Thyroid gland (tissue), 4 donors: ENCODE measurements at regions not wholly inside any gene's neighbourhood (a gene's known extent, or its start where the extent isn't known, plus 50 kb on each side); places are given as distances from the start of the nearest gene placed in this dataset.

Source experiments
- DNase-seq, 2 donors: peaks; one replicate each; pipeline ENCODE4 v3.0.0-alpha.2; 2019
- H3K27ac ChIP-seq, 3 donors: fragments of 200-600 bp; sonication (generic); 1 replicate in 2 of 3; 2 replicates in 1 of 3; pipeline ENCODE4 v1.5.1; 2016 to 2019; ENCODE audit warnings: mild to moderate bottlenecking in 1 of 3, moderate library complexity in 1 of 3
- H3K27me3 ChIP-seq: fragments of 200-600 bp; sonication (generic); one replicate; pipeline ENCODE4 v1.5.1; 2019
- H3K36me3 ChIP-seq, 2 donors: fragments of 200-600 bp; sonication (generic); one replicate each; pipeline ENCODE4 v1.5.1; 2016 to 2019
- H3K4me1 ChIP-seq, 2 donors: fragments of 200-600 bp; sonication (generic); one replicate each; pipeline ENCODE4 v1.5.1; 2017 to 2019
- H3K4me3 ChIP-seq, 3 donors: fragments of 200-600 bp; sonication (generic); replicated peaks in 1 of 3; 1 replicate in 2 of 3; 2 replicates in 1 of 3; pipeline ENCODE4 v1.5.1; 2016; ENCODE audit warnings: mild to moderate bottlenecking in 1 of 3
- H3K9me3 ChIP-seq: fragments of 200-600 bp; sonication (generic); one replicate; pipeline ENCODE4 v1.5.1; 2017
- CTCF ChIP-seq, 6 experiments: fragments of 200-600 bp in 3 of 6; fragments of 450-650 bp in 3 of 6; sonication (generic) in 3 of 6; IDR thresholded peaks; one replicate each; pipeline ENCODE4 v1.5.1; 2016 to 2019; ENCODE audit warnings: antibody characterized with exemption in 6 of 6, mild to moderate bottlenecking in 2 of 6, inconsistent platforms in 1 of 6, moderate library complexity in 1 of 6
- POLR2A ChIP-seq, 2 donors: fragments of 450-650 bp; IDR thresholded peaks; one replicate each; pipeline ENCODE4 v1.6.1; 2017; ENCODE audit warnings: antibody characterized with exemption in 2 of 2, mild to moderate bottlenecking in 2 of 2, moderate library complexity in 1 of 2
- WGBS, 2 donors: methylation state at CpG; one replicate each; pipeline ENCODE4 v1.1.5; 2017; 5-methylcytosine and 5-hydroxymethylcytosine counted together
- intact Hi-C: fragments of 100-400 bp; cut with DNase I; formaldehyde crosslinking; loops from one replicate; pipeline ENCODE4 v1.15.1; 2023

GRCh38 chr5:86101966-86102365, 515.8 kb upstream of the COX7C start:
- Histone ChIP-seq H3K27ac (no peak overlapping the region), H3K9me3 (no peaks in the 10 kb centered on the region), H3K27me3 (no peaks in the 10 kb centered on the region), H3K4me3 (no peak overlapping the region), H3K4me1 (no peaks in the 10 kb centered on the region), H3K36me3 (no peaks in the 10 kb centered on the region)
- TF ChIP-seq POLR2A (IDR thresholded peaks at IDR 0.05) (no peak), CTCF (IDR thresholded peaks at IDR 0.05) (no peak)
- no peak for DNase-seq
- 83 to 91% methylated on average over 6 of the region's 6 CpGs for WGBS, 2 donors
- intact Hi-C loops, result no loop called here

- no peak for DNase-seq
- Histone ChIP-seq H3K4me1 (no peaks in the 10 kb centered on the region), H3K4me3 (no peak overlapping the region), H3K27ac (no peak overlapping the region), H3K27me3 (no peaks in the 10 kb centered on the region), H3K9me3 (no peaks in the 10 kb centered on the region), H3K36me3 (no peaks in the 10 kb centered on the region)
- WGBS, 2 donors, result 78 to 85% methylated on average over 6 of the region's 6 CpGs
- intact Hi-C loops, result no loop called here
- TF ChIP-seq CTCF (IDR thresholded peaks at IDR 0.05) (no peak), POLR2A (IDR thresholded peaks at IDR 0.05) (no peak)
These were observed 508.9 kb upstream of the COX7C start for GRCh38 chr5:86108825-86109224.

- no peak for DNase-seq
- Histone ChIP-seq H3K4me3 (no peak overlapping the region), H3K9me3 (no peaks in the 10 kb centered on the region), H3K27me3 (no peaks in the 10 kb centered on the region), H3K36me3 (no peaks in the 10 kb centered on the region), H3K4me1 (no peaks in the 10 kb centered on the region), H3K27ac (no peak overlapping the region)
- intact Hi-C loops, result no loop called here
- TF ChIP-seq CTCF (IDR thresholded peaks at IDR 0.05), result no peak
- TF ChIP-seq POLR2A (IDR thresholded peaks at IDR 0.05), result no peak
These were observed 505.5 kb upstream of the COX7C start for GRCh38 chr5:86112249-86112648.

- no peak for DNase-seq
- Histone ChIP-seq H3K36me3 (no peaks in the 10 kb centered on the region), H3K4me3 (no peak overlapping the region), H3K27ac (no peak overlapping the region), H3K27me3 (no peaks in the 10 kb centered on the region), H3K9me3 (no peaks in the 10 kb centered on the region), H3K4me1 (no peaks in the 10 kb centered on the region)
- intact Hi-C loops, result no loop called here
- WGBS, 2 donors, result 90 to 91% methylated on average over 1 of the region's 1 CpG
- no peak for TF ChIP-seq POLR2A (IDR thresholded peaks at IDR 0.05)
- TF ChIP-seq CTCF (IDR thresholded peaks at IDR 0.05), result no peak
These were observed 502.6 kb upstream of the COX7C start for GRCh38 chr5:86115164-86115563.

GRCh38 chr5:86118542-86118941, 499.2 kb upstream of the COX7C start:
- TF ChIP-seq CTCF (IDR thresholded peaks at IDR 0.05) (no peak), POLR2A (IDR thresholded peaks at IDR 0.05) (no peak)
- 52 to 61% methylated on average over 1 of the region's 1 CpG for WGBS, 2 donors
- no peaks in the 10 kb centered on the region for H3K36me3 ChIP-seq
- H3K27ac ChIP-seq, result no peak overlapping the region
- no peak overlapping the region for H3K4me3 ChIP-seq
- no peak for DNase-seq
- H3K27me3 ChIP-seq, result no peaks in the 10 kb centered on the region
- no peaks in the 10 kb centered on the region for H3K4me1 ChIP-seq
- H3K9me3 ChIP-seq, result no peaks in the 10 kb centered on the region
- intact Hi-C loops, result no loop called here
